CD8-positive, alpha-beta memory T cell (primary cell): ENCODE measurements at regions not wholly inside any gene's neighbourhood (a gene's known extent, or its start where the extent isn't known, plus 50 kb on each side); places are given as distances from the start of the nearest gene placed in this dataset.
"Not testable (repeated sequence)": the region's sequence is repeated elsewhere in the genome, so short reads cannot be mapped to it uniquely, and the experiment has no call there.

Experiments used
- CTCF ChIA-PET: fragments of 350-600 bp; sonication (Branson Sonifier 250); formaldehyde crosslinking; loops from one replicate; lab custom pipeline; 2021; ENCODE audit warnings: antibody characterized with exemption; lab: Charles Lee
- POLR2A ChIA-PET: fragments of 350-600 bp; sonication (Branson Sonifier 250); formaldehyde crosslinking; loops from one replicate; lab custom pipeline; 2021; ENCODE audit warnings: antibody characterized with exemption; lab: Charles Lee
- DNase-seq, 5 donors: peaks; one replicate each; pipeline versions ENCODE4 v3.0.0 to v3.0.0-alpha.2; 2020 to 2022; ENCODE audit warnings: mixed read lengths in 1 of 5
- H3K27ac ChIP-seq: one replicate; pipeline ENCODE4 v1.7.0; 2013; ENCODE audit warnings: low read depth, mild to moderate bottlenecking, low read length, moderate library complexity
- H3K27me3 ChIP-seq: 2 replicates; pipeline ENCODE4 v1.7.0; 2013; ENCODE audit warnings: low read length, mild to moderate bottlenecking; ENCODE audit not compliant: insufficient read depth, poor library complexity, severe bottlenecking
- H3K36me3 ChIP-seq: 2 replicates; pipeline ENCODE4 v1.7.0; 2013; ENCODE audit warnings: mild to moderate bottlenecking, low read length, moderate library complexity; ENCODE audit not compliant: insufficient read depth
- H3K4me1 ChIP-seq: 2 replicates; pipeline ENCODE4 v1.7.0; 2013; ENCODE audit warnings: mild to moderate bottlenecking, low read length, moderate library complexity; ENCODE audit not compliant: insufficient read depth
- H3K4me3 ChIP-seq: 2 replicates; pipeline ENCODE4 v1.7.0; 2013; ENCODE audit warnings: mild to moderate bottlenecking, low read length
- H3K9me3 ChIP-seq: 2 replicates; pipeline ENCODE4 v1.7.0; 2013; ENCODE audit warnings: mild to moderate bottlenecking, low read length
- H3K27ac Mint-ChIP-seq, 8 donors: one replicate each; pipeline ENCODE4 v1.8.0; 2020 to 2021; ENCODE audit warnings: mixed read lengths in 8 of 8, mild to moderate bottlenecking in 6 of 8, inconsistent platforms in 3 of 8, moderate library complexity in 3 of 8
- H3K27me3 Mint-ChIP-seq, 2 donors: one replicate each; pipeline ENCODE4 v1.8.0; 2020 to 2021; ENCODE audit warnings: mixed read lengths in 2 of 2, mild to moderate bottlenecking in 1 of 2, moderate library complexity in 1 of 2
- H3K36me3 Mint-ChIP-seq, 3 donors: one replicate each; pipeline ENCODE4 v1.8.0; 2020 to 2021; ENCODE audit warnings: mixed read lengths in 3 of 3, inconsistent platforms in 1 of 3, mild to moderate bottlenecking in 1 of 3
- H3K4me1 Mint-ChIP-seq, 3 donors: one replicate each; pipeline ENCODE4 v1.8.0; 2020 to 2021; ENCODE audit warnings: mixed read lengths in 3 of 3, inconsistent platforms in 1 of 3, mild to moderate bottlenecking in 1 of 3
- H3K4me3 Mint-ChIP-seq, 7 donors: one replicate each; pipeline ENCODE4 v1.8.0; 2020 to 2021; ENCODE audit warnings: mixed read lengths in 7 of 7, mild to moderate bottlenecking in 6 of 7, moderate library complexity in 4 of 7, inconsistent platforms in 2 of 7
- H3K9me3 Mint-ChIP-seq, 5 donors: one replicate each; pipeline ENCODE4 v1.8.0; 2020 to 2022; ENCODE audit warnings: mixed read lengths in 5 of 5, mild to moderate bottlenecking in 3 of 5, moderate library complexity in 2 of 5, inconsistent platforms in 1 of 5

DNA sequence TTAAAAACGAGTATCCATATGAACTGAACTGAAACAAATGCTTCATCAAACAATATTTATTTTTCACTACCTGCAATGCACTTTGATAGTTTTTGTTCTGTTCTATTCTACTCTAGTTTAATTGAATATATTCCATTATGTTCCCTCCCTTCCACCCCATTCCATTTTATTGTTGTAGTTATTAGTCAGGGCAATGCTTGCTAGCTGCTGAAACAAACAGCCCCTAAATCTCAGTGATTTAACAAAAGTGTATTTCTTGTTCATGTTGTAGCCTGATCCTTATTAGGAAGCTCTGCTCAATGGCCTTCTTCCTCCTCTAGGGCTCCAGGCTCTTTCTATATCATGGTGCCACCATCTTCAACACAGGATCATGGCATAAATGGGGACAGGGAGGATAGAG, 122.3 kb upstream of the RAI2 start:
- no peaks in the 10 kb centered on the region for H3K9me3 ChIP-seq
- H3K27ac Mint-ChIP-seq, result no peak overlapping the region
- H3K4me1 ChIP-seq, result peaks cover 12% of the 10 kb centered on the region
- peaks cover 3 to 15% (median 9%) of the 10 kb centered on the region in 3 donors for H3K4me1 Mint-ChIP-seq
- H3K36me3 ChIP-seq, result no peaks in the 10 kb centered on the region
- no peaks in the 10 kb centered on the region for H3K27me3 ChIP-seq
- no peaks in the 10 kb centered on the region for H3K36me3 Mint-ChIP-seq
- ChIA-PET CTCF (no interaction called here), POLR2A (no interaction called here)
- peaks cover 0 to 14% (median 6%) of the 10 kb centered on the region in 5 donors for H3K9me3 Mint-ChIP-seq
- H3K27ac ChIP-seq, result no peak overlapping the region
- peaks cover 0 to 14% of the 10 kb centered on the region in 2 donors for H3K27me3 Mint-ChIP-seq
- no peak overlapping the region for H3K4me3 Mint-ChIP-seq
- no peak for DNase-seq
- no peak overlapping the region for H3K4me3 ChIP-seq

- POLR2A ChIA-PET, result no interaction called here
- H3K36me3 ChIP-seq, result no peaks in the 10 kb centered on the region
- no peak overlapping the region for H3K4me3 ChIP-seq
- DNase-seq, result no peak
- H3K27ac ChIP-seq, result no peak overlapping the region
- Mint-ChIP-seq H3K27me3 (peaks cover 0 to 11% of the 10 kb centered on the region in 2 donors), H3K9me3 (peaks cover 0 to 12% (median 4%) of the 10 kb centered on the region in 5 donors), H3K27ac (no peak overlapping the region), H3K4me3 (no peak overlapping the region), H3K36me3 (no peaks in the 10 kb centered on the region), H3K4me1 (no peaks in the 10 kb centered on the region)
- no peaks in the 10 kb centered on the region for H3K27me3 ChIP-seq
- H3K4me1 ChIP-seq, result no peaks in the 10 kb centered on the region
- CTCF ChIA-PET, result no interaction called here
- H3K9me3 ChIP-seq, result no peaks in the 10 kb centered on the region
Observed at GRCh38 chrX:17977696-17978095, 116.6 kb upstream of the RAI2 start.

GRCh38 chrX:17976955-17977354, 115.9 kb upstream of the RAI2 start:
- no peak for DNase-seq
- POLR2A ChIA-PET, result no interaction called here
- Histone ChIP-seq H3K27me3 (no peaks in the 10 kb centered on the region), H3K4me3 (no peak overlapping the region), H3K4me1 (no peaks in the 10 kb centered on the region), H3K27ac (no peak overlapping the region), H3K36me3 (no peaks in the 10 kb centered on the region), H3K9me3 (no peaks in the 10 kb centered on the region)
- Mint-ChIP-seq H3K9me3 (peaks cover 0 to 12% (median 4%) of the 10 kb centered on the region in 5 donors), H3K4me1 (no peaks in the 10 kb centered on the region), H3K36me3 (no peaks in the 10 kb centered on the region), H3K4me3 (no peak overlapping the region), H3K27ac (no peak overlapping the region), H3K27me3 (peaks cover 0 to 11% of the 10 kb centered on the region in 2 donors)
- CTCF ChIA-PET, result no interaction called here

GRCh38 chrX:17975349-17975748, 114.3 kb upstream of the RAI2 start:
- H3K4me3 Mint-ChIP-seq, POLR2A ChIA-PET: not testable (repeated sequence)

DNA sequence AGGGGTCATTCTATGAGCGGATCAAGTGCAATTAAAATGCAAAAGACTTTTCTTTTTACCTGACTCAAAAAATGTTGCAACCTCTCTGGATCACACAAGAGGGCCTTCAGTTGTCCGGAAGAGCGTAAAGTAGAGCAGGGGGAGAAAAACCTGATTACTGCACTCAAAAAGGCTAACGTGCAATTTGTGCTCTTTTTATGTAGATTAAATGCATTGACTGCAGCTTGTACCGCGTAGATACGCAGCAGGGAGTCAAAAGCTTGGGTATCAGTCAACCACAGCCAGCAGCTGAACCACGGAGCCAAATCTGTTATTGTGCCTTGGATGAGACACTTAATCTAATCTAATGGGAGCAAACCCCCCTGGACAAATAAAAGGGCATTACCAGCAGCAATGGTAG, 107.3 kb upstream of the RAI2 start:
- H3K4me3 Mint-ChIP-seq, result no peak overlapping the region
- Histone ChIP-seq H3K4me3 (no peak overlapping the region), H3K27ac (no peak overlapping the region), H3K9me3 (no peaks in the 10 kb centered on the region), H3K36me3 (no peaks in the 10 kb centered on the region), H3K27me3 (no peaks in the 10 kb centered on the region), H3K4me1 (no peaks in the 10 kb centered on the region)
- POLR2A ChIA-PET, result no interaction called here
- H3K27ac Mint-ChIP-seq, result no peak overlapping the region
- H3K36me3 Mint-ChIP-seq, result no peaks in the 10 kb centered on the region
- no peak for DNase-seq
- H3K27me3 Mint-ChIP-seq, result peaks cover 0 to 6% of the 10 kb centered on the region in 2 donors
- peaks cover 0 to 5% (median 0%) of the 10 kb centered on the region in 5 donors for H3K9me3 Mint-ChIP-seq
- no peaks in the 10 kb centered on the region for H3K4me1 Mint-ChIP-seq
- CTCF ChIA-PET, result no interaction called here

More at GRCh38 chrX:17975349-17975748, 114.3 kb upstream of the RAI2 start:
- CTCF ChIA-PET, H3K9me3 ChIP-seq, H3K36me3 ChIP-seq, H3K27ac Mint-ChIP-seq, DNase-seq, H3K27ac ChIP-seq, H3K4me1 Mint-ChIP-seq, H3K27me3 ChIP-seq, H3K4me1 ChIP-seq, H3K4me3 ChIP-seq, H3K9me3 Mint-ChIP-seq, H3K36me3 Mint-ChIP-seq: not testable (repeated sequence)
- peaks cover 0 to 11% of the 10 kb centered on the region in 2 donors for H3K27me3 Mint-ChIP-seq

GRCh38 chrX:17967888-17968287, 106.8 kb upstream of the RAI2 start:
- Mint-ChIP-seq H3K9me3 (peaks cover 0 to 5% (median 0%) of the 10 kb centered on the region in 5 donors), H3K4me1 (no peaks in the 10 kb centered on the region)
- CTCF ChIA-PET, result no interaction called here

DNA sequence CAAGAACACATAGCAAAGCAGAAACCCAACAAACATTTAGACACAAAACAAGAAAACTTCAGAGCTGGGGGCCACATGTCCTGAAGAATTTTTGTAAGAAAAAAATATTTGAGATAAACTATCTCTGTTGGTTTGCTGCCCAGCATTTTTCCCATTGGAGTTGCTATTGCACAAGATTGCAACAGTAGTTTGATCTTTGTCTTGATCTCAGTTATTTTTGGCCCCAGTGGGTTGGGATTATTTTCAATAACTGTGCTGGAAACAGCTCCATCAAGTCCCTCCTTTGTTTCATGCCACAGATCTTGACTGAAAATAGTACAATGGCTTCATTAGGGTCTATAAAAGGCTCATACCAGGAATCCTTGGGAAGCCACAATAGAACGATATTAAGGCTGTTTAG, 103.8 kb upstream of the RAI2 start:
- H3K27me3 Mint-ChIP-seq, result peaks cover 0 to 9% of the 10 kb centered on the region in 2 donors
- H3K4me1 ChIP-seq, result no peaks in the 10 kb centered on the region
- ChIA-PET POLR2A (no interaction called here), CTCF (no interaction called here)
- no peak overlapping the region for H3K27ac Mint-ChIP-seq
- H3K9me3 Mint-ChIP-seq, result peaks cover 0 to 6% (median 0%) of the 10 kb centered on the region in 5 donors
- no peak overlapping the region for H3K27ac ChIP-seq
- no peaks in the 10 kb centered on the region for H3K27me3 ChIP-seq
- H3K36me3 ChIP-seq, result no peaks in the 10 kb centered on the region
- H3K4me1 Mint-ChIP-seq, result no peaks in the 10 kb centered on the region
- no peaks in the 10 kb centered on the region for H3K36me3 Mint-ChIP-seq
- no peak for DNase-seq
- H3K4me3 ChIP-seq, result no peak overlapping the region
- H3K9me3 ChIP-seq, result no peaks in the 10 kb centered on the region
- H3K4me3 Mint-ChIP-seq, result no peak overlapping the region

More at GRCh38 chrX:17967888-17968287, 106.8 kb upstream of the RAI2 start:
- Histone ChIP-seq H3K27ac (no peak overlapping the region), H3K36me3 (no peaks in the 10 kb centered on the region), H3K27me3 (no peaks in the 10 kb centered on the region), H3K9me3 (no peaks in the 10 kb centered on the region), H3K4me1 (no peaks in the 10 kb centered on the region), H3K4me3 (no peak overlapping the region)
- H3K27me3 Mint-ChIP-seq, result peaks cover 0 to 6% of the 10 kb centered on the region in 2 donors
- no peaks in the 10 kb centered on the region for H3K36me3 Mint-ChIP-seq
- H3K27ac Mint-ChIP-seq, result no peak overlapping the region
- no peak overlapping the region for H3K4me3 Mint-ChIP-seq
- POLR2A ChIA-PET, result no interaction called here
- no peak for DNase-seq

DNA sequence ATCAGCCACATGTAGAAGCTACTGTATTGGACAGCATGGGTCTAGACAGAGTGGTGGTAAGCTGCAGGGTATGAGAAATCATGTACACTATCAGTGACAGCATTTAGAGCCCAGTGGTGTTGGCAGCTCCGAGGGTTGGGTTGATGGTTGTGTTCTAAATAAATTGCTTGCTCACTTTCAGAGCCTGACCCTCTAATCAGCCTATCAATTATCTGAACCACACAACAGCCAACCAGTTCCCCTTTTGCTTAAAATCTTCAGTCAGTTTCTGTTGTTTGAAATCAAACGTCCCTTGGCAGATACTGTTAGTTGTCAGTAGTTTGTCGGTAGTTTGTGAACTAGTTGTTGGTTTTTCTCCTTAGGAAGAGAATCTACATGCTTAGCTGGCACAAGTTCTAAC, 99.8 kb upstream of the RAI2 start:
- peaks cover 0 to 7% (median 0%) of the 10 kb centered on the region in 5 donors for H3K9me3 Mint-ChIP-seq
- DNase-seq, result no peak
- no peak overlapping the region for H3K27ac Mint-ChIP-seq
- H3K36me3 ChIP-seq, result no peaks in the 10 kb centered on the region
- no peaks in the 10 kb centered on the region for H3K9me3 ChIP-seq
- ChIA-PET CTCF (no interaction called here), POLR2A (no interaction called here)
- no peaks in the 10 kb centered on the region for H3K4me1 Mint-ChIP-seq
- H3K4me3 ChIP-seq, result no peak overlapping the region
- H3K27me3 ChIP-seq, result no peaks in the 10 kb centered on the region
- no peaks in the 10 kb centered on the region for H3K36me3 Mint-ChIP-seq
- peaks cover 0 to 5% of the 10 kb centered on the region in 2 donors for H3K27me3 Mint-ChIP-seq
- no peak overlapping the region for H3K4me3 Mint-ChIP-seq
- no peak overlapping the region for H3K27ac ChIP-seq
- no peaks in the 10 kb centered on the region for H3K4me1 ChIP-seq
